Ishikawa (cell line): ENCODE measurements at regions not wholly inside any gene's neighbourhood (a gene's known extent, or its start where the extent isn't known, plus 50 kb on each side); places are given as distances from the start of the nearest gene placed in this dataset.

Experiments
- CEBPB ChIP-seq: IDR thresholded peaks from 2 replicates; pipeline ENCODE4 v1.6.1; 2012
- CREB1 ChIP-seq: IDR thresholded peaks from 2 replicates; pipeline ENCODE4 v1.6.1; 2012; ENCODE audit warnings: low read depth
- EGR1 ChIP-seq: IDR thresholded peaks from 2 replicates; pipeline ENCODE4 v1.6.1; 2012
- EP300 ChIP-seq: IDR thresholded peaks from 2 replicates; pipeline ENCODE4 v1.6.1; 2012; ENCODE audit warnings: borderline replicate concordance
- FOXM1 ChIP-seq: IDR thresholded peaks from 2 replicates; pipeline ENCODE4 v1.6.1; 2012; ENCODE audit warnings: low read depth, borderline replicate concordance
- NFIC ChIP-seq: IDR thresholded peaks from 2 replicates; pipeline ENCODE4 v1.6.1; 2012
- RAD21 ChIP-seq: IDR thresholded peaks from 2 replicates; pipeline ENCODE4 v1.6.1; 2012; ENCODE audit warnings: low read depth
- TAF1 ChIP-seq: IDR thresholded peaks from 2 replicates; pipeline ENCODE4 v1.6.1; 2012; ENCODE audit warnings: low read depth, mild to moderate bottlenecking
- TCF12 ChIP-seq: IDR thresholded peaks from 2 replicates; pipeline ENCODE4 v1.6.1; 2012; ENCODE audit warnings: low read depth
- TEAD4 ChIP-seq: IDR thresholded peaks from 2 replicates; pipeline ENCODE4 v1.6.1; 2012
- YY1 ChIP-seq: IDR thresholded peaks from 2 replicates; pipeline ENCODE4 v1.6.1; 2012; ENCODE audit warnings: low read depth
- ZBTB7A ChIP-seq: IDR thresholded peaks from 2 replicates; pipeline ENCODE4 v1.6.1; 2012; ENCODE audit warnings: low read depth
- TF ChIP-seq, protein P1 (sequence below): IDR thresholded peaks from 2 replicates; pipeline ENCODE4 v1.6.1; 2012
- TF ChIP-seq, protein P2 (sequence below): IDR thresholded peaks from 2 replicates; pipeline ENCODE4 v1.6.1; 2012; ENCODE audit warnings: low read depth, mild to moderate bottlenecking
- TF ChIP-seq, protein P3 (sequence below): IDR thresholded peaks from 2 replicates; pipeline ENCODE4 v1.6.1; 2012

DNA sequence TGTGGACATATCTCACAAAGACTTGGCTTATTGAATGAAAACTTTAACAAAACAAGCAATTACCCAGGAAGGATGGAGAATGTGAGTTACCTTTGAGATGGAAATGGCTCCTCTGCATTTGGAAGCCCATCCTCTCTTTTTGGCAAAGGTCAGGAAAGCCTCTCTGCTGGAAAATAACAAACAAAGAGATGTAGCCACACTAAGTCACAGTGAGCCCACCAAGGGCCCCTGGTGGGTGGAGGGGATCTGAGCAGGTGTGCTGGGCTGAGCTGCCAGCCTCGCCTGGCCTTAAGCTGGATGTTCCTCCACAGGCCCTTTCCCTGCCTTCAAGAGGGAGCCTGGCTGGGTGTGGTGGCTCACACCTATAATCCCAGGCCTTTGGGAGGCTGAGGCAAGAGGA lies 269.2 kb downstream of the HNRNPD start:
- TF ChIP-seq EGR1, result no peak
- no peak for TF ChIP-seq RAD21
- TF ChIP-seq CEBPB, result no peak
- no peak for TF ChIP-seq TCF12

DNA sequence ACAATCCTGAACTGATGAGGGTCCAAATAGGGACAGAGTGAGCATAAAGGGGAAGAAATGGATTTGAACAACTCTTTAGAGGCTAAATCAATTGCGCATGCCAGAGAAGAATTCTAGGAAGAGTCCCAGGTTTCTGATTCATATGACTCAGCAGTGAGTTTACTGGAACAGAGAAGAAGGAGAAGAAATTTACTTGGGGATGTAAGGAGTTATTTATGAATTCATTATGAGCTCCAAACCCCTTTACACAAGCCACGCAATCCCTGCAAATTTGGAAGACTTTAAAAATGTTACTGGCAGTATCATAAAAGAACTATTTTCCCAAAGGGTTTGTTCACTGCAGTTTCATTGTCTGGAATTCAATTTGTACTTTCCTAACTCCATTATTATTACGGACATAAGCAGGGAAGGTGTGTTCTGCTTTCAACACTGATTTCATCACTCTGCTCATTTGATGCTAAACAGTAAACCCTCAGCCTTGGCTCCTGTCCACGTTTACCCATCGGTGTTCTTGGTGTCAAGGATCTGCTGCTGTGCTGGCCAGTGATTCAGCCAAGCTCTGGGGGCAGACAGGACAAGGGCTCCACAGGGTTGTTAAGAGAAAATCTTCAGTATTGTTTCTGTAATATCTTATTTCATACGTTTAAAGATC lies 273.7 kb downstream of the HNRNPD start:
- TF ChIP-seq RAD21 (no peak), FOXM1 (no peak), CEBPB (no peak), EP300 (no peak), ZBTB7A (no peak), NFIC (no peak), YY1 (no peak), TCF12 (no peak), CREB1 (no peak), TEAD4 (no peak), EGR1 (no peak)
- TF ChIP-seq, protein P1, sequence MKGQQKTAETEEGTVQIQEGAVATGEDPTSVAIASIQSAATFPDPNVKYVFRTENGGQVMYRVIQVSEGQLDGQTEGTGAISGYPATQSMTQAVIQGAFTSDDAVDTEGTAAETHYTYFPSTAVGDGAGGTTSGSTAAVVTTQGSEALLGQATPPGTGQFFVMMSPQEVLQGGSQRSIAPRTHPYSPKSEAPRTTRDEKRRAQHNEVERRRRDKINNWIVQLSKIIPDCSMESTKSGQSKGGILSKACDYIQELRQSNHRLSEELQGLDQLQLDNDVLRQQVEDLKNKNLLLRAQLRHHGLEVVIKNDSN, result no peak
- TF ChIP-seq, protein P2, sequence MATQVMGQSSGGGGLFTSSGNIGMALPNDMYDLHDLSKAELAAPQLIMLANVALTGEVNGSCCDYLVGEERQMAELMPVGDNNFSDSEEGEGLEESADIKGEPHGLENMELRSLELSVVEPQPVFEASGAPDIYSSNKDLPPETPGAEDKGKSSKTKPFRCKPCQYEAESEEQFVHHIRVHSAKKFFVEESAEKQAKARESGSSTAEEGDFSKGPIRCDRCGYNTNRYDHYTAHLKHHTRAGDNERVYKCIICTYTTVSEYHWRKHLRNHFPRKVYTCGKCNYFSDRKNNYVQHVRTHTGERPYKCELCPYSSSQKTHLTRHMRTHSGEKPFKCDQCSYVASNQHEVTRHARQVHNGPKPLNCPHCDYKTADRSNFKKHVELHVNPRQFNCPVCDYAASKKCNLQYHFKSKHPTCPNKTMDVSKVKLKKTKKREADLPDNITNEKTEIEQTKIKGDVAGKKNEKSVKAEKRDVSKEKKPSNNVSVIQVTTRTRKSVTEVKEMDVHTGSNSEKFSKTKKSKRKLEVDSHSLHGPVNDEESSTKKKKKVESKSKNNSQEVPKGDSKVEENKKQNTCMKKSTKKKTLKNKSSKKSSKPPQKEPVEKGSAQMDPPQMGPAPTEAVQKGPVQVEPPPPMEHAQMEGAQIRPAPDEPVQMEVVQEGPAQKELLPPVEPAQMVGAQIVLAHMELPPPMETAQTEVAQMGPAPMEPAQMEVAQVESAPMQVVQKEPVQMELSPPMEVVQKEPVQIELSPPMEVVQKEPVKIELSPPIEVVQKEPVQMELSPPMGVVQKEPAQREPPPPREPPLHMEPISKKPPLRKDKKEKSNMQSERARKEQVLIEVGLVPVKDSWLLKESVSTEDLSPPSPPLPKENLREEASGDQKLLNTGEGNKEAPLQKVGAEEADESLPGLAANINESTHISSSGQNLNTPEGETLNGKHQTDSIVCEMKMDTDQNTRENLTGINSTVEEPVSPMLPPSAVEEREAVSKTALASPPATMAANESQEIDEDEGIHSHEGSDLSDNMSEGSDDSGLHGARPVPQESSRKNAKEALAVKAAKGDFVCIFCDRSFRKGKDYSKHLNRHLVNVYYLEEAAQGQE, result no peak
- TF ChIP-seq, protein P3, sequence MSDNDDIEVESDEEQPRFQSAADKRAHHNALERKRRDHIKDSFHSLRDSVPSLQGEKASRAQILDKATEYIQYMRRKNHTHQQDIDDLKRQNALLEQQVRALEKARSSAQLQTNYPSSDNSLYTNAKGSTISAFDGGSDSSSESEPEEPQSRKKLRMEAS, result no peak

DNA sequence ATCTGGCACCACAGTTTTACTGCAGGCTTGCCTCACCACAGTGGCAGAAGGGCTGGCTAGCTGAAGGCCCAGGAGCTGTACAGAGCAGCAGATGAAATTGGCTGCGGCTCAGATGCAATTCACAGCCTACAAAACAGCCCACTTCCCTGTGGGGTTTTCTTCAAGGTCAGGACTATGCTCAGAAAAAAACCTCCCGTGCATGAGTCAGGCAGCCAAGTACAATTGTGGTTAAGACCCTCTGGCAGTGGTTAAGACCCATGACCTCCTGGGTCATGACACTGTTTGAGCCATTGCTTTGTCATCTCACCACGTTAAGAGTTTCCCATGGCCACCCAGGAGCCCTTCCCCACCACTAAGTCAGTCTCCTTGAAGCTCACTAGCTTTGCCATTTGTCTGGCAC lies 276.3 kb downstream of the HNRNPD start:
- TF ChIP-seq FOXM1 (no peak), YY1 (no peak), CREB1 (no peak)
- TF ChIP-seq, protein P1, result no peak

DNA sequence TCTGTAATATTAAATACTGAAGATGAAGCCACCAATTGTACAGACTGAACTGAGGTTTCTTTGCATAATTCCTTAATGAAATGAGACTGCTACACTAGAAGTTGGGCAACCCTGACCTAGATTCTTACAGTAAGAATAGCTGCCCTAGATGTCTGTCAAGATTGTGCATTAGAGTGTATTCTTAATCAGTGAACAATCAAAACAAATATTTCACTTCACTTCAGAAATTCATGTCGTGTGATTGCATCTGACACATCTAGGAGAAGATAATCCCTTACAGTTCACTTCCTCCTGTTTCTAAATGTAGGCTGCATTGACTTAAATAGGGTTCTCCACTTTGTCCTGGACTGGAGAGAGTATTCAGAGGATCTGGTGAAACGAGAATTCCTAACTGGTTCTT lies 283.1 kb downstream of the HNRNPD start:
- no peak for TF ChIP-seq CEBPB
- no peak for TF ChIP-seq TAF1
- no peak for TF ChIP-seq EP300
- TF ChIP-seq YY1, result no peak
- TF ChIP-seq, protein P2, result no peak
- TF ChIP-seq FOXM1, result no peak
- TF ChIP-seq NFIC, result no peak
- TF ChIP-seq RAD21, result no peak
- no peak for TF ChIP-seq ZBTB7A
- TF ChIP-seq TCF12, result no peak
- TF ChIP-seq, protein P1, result no peak
- no peak for TF ChIP-seq CREB1
- TF ChIP-seq, protein P3, result no peak
- no peak for TF ChIP-seq TEAD4
- no peak for TF ChIP-seq EGR1

DNA sequence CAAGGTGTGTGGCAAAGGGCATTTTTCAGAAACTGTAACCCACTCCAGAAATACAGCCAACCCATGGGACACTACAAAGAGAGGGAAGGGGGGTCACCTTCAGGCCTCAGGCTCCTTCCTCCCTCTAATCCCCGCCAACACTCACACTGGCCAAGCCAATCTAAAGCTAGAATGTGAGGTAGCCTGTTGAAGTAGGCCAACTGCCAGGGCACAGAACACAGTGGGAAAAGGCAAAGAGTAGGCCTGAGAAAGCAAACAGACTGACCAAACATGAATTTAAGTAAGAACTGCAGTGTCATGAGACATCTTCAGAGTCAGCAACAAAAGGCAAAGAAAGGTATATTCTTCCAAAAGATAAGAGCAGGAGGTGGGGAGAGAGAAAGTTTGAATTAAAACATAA lies 289.0 kb downstream of the HNRNPD start:
- TF ChIP-seq EP300 (no peak), ZBTB7A (no peak), TAF1 (no peak), TCF12 (no peak), FOXM1 (no peak), RAD21 (no peak), CREB1 (no peak), EGR1 (no peak), NFIC (no peak), TEAD4 (no peak), YY1 (no peak), CEBPB (no peak)
- TF ChIP-seq, protein P3, result no peak
- TF ChIP-seq, protein P1, result no peak
- TF ChIP-seq, protein P2, result no peak
